ENCODE measurements at regions not wholly inside any gene's neighbourhood (a gene's known extent, or its start where the extent isn't known, plus 50 kb on each side); places are given as distances from the start of the nearest gene placed in this dataset.

GRCh38 chr3:19016851-19017250 is 131.5 kb upstream of the KCNH8 start:
- TF ChIP-seq POLR2A (IDR thresholded peaks at IDR 0.05) (no peak), POLR2AphosphoS5 (IDR thresholded peaks at IDR 0.05; ENCODE audit: insufficient read depth in 1 of 2, low read depth in 1 of 2) (no peak), CTCF (IDR thresholded peaks at IDR 0.05) (no peak)
- Histone ChIP-seq H3K4me3 (no peak overlapping the region), H3K27ac (no peak overlapping the region), H3K36me3 (no peaks in the 10 kb centered on the region), H3K9me3 (no peaks in the 10 kb centered on the region), H3K4me1 (no peaks in the 10 kb centered on the region), H3K27me3 (no peaks in the 10 kb centered on the region)
- intact Hi-C loops (cut with DNase I), result no loop called here
- no peak for DNase-seq (ENCODE audit: extremely low spot score in 2 of 2)

DNA sequence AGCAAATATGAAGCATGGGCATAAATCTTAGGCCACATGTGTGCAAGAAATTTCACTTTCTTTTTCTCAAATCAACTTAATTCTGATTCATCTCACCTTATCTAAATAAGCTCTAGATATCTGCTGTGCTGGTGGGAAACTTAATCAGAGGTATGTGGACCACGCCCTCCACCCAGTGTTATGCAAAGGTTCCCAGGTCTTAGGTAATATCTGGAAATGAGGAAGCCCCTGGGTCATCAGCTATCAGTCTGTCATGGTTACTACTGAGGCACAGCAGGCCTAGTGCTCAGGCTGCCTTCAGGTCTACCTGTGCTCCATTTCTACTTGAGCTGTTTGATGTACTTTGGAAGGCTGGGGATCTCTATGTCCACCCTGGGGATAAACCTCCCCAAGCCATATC is 134.4 kb upstream of the KCNH8 start:
- no peaks in the 10 kb centered on the region for H3K4me1 ChIP-seq
- DNase-seq (ENCODE audit: extremely low spot score in 2 of 2), result no peak
- no peaks in the 10 kb centered on the region for H3K27me3 ChIP-seq
- no peaks in the 10 kb centered on the region for H3K36me3 ChIP-seq
- H3K4me3 ChIP-seq, result no peak overlapping the region
- intact Hi-C loops (cut with DNase I), result no loop called here
- H3K27ac ChIP-seq, result no peak overlapping the region
- H3K9me3 ChIP-seq, result no peaks in the 10 kb centered on the region
- TF ChIP-seq POLR2A (IDR thresholded peaks at IDR 0.05) (no peak), POLR2AphosphoS5 (IDR thresholded peaks at IDR 0.05; ENCODE audit: insufficient read depth in 1 of 2, low read depth in 1 of 2) (no peak), CTCF (IDR thresholded peaks at IDR 0.05) (no peak)

- no peak for TF ChIP-seq POLR2AphosphoS5 (IDR thresholded peaks at IDR 0.05; ENCODE audit: insufficient read depth in 1 of 2, low read depth in 1 of 2)
- no peak for TF ChIP-seq POLR2A (IDR thresholded peaks at IDR 0.05)
- TF ChIP-seq CTCF (IDR thresholded peaks at IDR 0.05), result no peak
Measured at GRCh38 chr3:19012846-19013245, 135.5 kb upstream of the KCNH8 start.

DNA sequence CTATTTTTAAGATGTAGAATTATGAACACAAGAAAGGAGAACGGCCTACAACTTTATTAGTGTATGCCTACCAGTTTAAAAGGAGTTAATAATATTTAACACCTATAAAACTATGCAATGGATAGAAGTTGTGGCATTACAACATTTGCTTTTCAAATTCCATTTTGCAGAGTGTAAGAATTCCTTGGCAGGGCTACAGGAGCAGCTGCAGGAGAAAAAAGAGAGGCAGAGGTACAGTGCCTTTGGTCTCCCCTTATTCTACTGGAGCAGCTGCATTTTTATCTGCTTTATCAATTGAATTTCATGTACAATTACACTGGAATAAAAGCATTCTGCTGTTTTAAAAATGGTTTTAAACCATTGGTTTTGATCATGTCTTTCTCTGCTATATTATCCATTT is 145.7 kb upstream of the KCNH8 start:
- Histone ChIP-seq H3K4me1 (no peaks in the 10 kb centered on the region), H3K36me3 (no peaks in the 10 kb centered on the region), H3K27me3 (no peaks in the 10 kb centered on the region), H3K9me3 (no peaks in the 10 kb centered on the region), H3K4me3 (no peak overlapping the region), H3K27ac (no peak overlapping the region)
- no peak for DNase-seq (ENCODE audit: extremely low spot score in 2 of 2)
- intact Hi-C loops (cut with DNase I), result no loop called here
- TF ChIP-seq POLR2A (IDR thresholded peaks at IDR 0.05) (no peak), CTCF (IDR thresholded peaks at IDR 0.05) (no peak), POLR2AphosphoS5 (IDR thresholded peaks at IDR 0.05; ENCODE audit: insufficient read depth in 1 of 2, low read depth in 1 of 2) (no peak)

More at GRCh38 chr3:19012846-19013245, 135.5 kb upstream of the KCNH8 start:
- Histone ChIP-seq H3K36me3 (no peaks in the 10 kb centered on the region), H3K27ac (no peak overlapping the region), H3K4me3 (no peak overlapping the region), H3K9me3 (no peaks in the 10 kb centered on the region), H3K27me3 (no peaks in the 10 kb centered on the region), H3K4me1 (no peaks in the 10 kb centered on the region)
- no peak for DNase-seq (ENCODE audit: extremely low spot score in 2 of 2)
- intact Hi-C loops (cut with DNase I), result no loop called here

- intact Hi-C loops (cut with DNase I), result no loop called here
- H3K36me3 ChIP-seq, result no peaks in the 10 kb centered on the region
- no peaks in the 10 kb centered on the region for H3K27me3 ChIP-seq
- H3K27ac ChIP-seq, result no peak overlapping the region
- no peak overlapping the region for H3K4me3 ChIP-seq
- H3K4me1 ChIP-seq, result no peaks in the 10 kb centered on the region
- TF ChIP-seq POLR2A (IDR thresholded peaks at IDR 0.05) (no peak), CTCF (IDR thresholded peaks at IDR 0.05) (no peak)
- H3K9me3 ChIP-seq, result no peaks in the 10 kb centered on the region
- DNase-seq (ENCODE audit: extremely low spot score in 2 of 2), result no peak
Measured at GRCh38 chr3:18998069-18998468, 150.2 kb upstream of the KCNH8 start.

All from vagina (tissue), 2 donors.